BE2C (cell line): ENCODE measurements at regions not wholly inside any gene's neighbourhood (a gene's known extent, or its start where the extent isn't known, plus 50 kb on each side); places are given as distances from the start of the nearest gene placed in this dataset.

Source experiments
- DNase-seq: peaks from one replicate; pipeline ENCODE4 v3.0.0-alpha.2; 2020
- H3K27me3 ChIP-seq: fragments of 250-450 bp; sonication (Bioruptor Pico); 2 replicates; pipeline ENCODE4 v1.5.1; 2020; ENCODE audit warnings: mild to moderate bottlenecking
- H3K36me3 ChIP-seq: fragments of 250-450 bp; sonication (Bioruptor Pico); 2 replicates; pipeline ENCODE4 v1.5.1; 2020; ENCODE audit warnings: mild to moderate bottlenecking
- H3K4me1 ChIP-seq: fragments of 250-450 bp; sonication (Bioruptor Pico); 2 replicates; pipeline ENCODE4 v1.5.1; 2020
- H3K4me3 ChIP-seq: 2 replicates; pipeline ENCODE4 v1.5.1; 2011; ENCODE audit warnings: low read depth, low read length
- H3K9me3 ChIP-seq: fragments of 250-450 bp; sonication (Bioruptor Pico); 2 replicates; pipeline ENCODE4 v1.5.1; 2020
- CTCF ChIP-seq: IDR thresholded peaks from 2 replicates; pipeline ENCODE4 v1.5.1; 2012; ENCODE audit warnings: mild to moderate bottlenecking, low read depth, low read length

DNA sequence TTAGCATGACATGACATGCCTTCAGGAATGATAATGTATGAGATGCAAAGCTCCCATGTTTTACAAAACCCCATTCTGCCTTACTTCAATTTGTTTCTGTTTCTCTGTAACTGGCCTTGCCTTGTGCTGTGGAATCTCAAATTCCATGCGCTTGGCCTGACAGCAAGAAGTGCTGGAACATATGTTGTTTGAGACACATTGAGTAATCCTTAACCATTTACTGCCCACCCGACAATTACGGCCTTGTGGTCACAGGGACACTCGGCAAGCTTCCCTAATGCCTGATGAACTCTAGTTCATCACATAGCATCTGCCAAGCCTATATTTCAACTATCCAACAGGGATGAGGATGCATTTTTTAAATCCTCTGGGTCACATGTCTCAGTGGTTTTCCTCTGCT, 226.4 kb upstream of the CASK start:
- Histone ChIP-seq H3K4me1 (no peaks in the 10 kb centered on the region), H3K4me3 (no peak overlapping the region), H3K36me3 (no peaks in the 10 kb centered on the region), H3K27me3 (no peaks in the 10 kb centered on the region), H3K9me3 (no peaks in the 10 kb centered on the region)
- no peak for TF ChIP-seq CTCF
- DNase-seq = no peak

- H3K4me1 ChIP-seq = no peaks in the 10 kb centered on the region
- DNase-seq = no peak
- no peak overlapping the region for H3K4me3 ChIP-seq
- H3K27me3 ChIP-seq = no peaks in the 10 kb centered on the region
- TF ChIP-seq CTCF = no peak
- no peaks in the 10 kb centered on the region for H3K9me3 ChIP-seq
- H3K36me3 ChIP-seq = no peaks in the 10 kb centered on the region
Observed at GRCh38 chrX:42149281-42149680, 225.9 kb upstream of the CASK start.

GRCh38 chrX:42143866-42144592, 220.7 kb upstream of the CASK start:
- no peak for TF ChIP-seq CTCF
- no peaks in the 10 kb centered on the region for H3K9me3 ChIP-seq
- H3K27me3 ChIP-seq = no peaks in the 10 kb centered on the region
- no peak overlapping the region for H3K4me3 ChIP-seq
- H3K4me1 ChIP-seq = no peaks in the 10 kb centered on the region
- H3K36me3 ChIP-seq = no peaks in the 10 kb centered on the region
- no peak for DNase-seq

DNA sequence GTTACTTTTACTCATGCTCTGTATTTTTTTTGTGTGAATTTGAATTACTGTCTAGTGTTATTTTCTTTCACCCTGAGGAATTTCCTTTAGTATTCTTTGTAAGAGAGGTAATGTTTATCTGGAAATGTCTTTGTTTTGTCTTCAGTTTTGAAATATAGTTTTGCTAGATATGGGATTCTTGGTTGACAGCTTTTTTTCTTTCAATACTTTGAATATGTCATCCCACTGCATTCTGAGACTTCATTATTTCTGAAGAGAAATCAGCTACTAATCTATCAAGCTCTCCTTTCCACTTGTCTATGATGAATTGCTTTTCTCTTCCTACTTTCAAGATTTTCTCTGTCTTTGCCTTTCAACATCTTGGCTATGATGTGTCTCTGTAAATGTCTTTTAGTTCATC, 217.0 kb upstream of the CASK start:
- TF ChIP-seq CTCF = no peak
- Histone ChIP-seq H3K4me3 (no peak overlapping the region), H3K9me3 (no peaks in the 10 kb centered on the region), H3K4me1 (no peaks in the 10 kb centered on the region), H3K27me3 (no peaks in the 10 kb centered on the region), H3K36me3 (no peaks in the 10 kb centered on the region)
- no peak for DNase-seq

GRCh38 chrX:42135583-42136228, 212.4 kb upstream of the CASK start:
- H3K36me3 ChIP-seq = no peaks in the 10 kb centered on the region
- no peak for DNase-seq
- H3K4me3 ChIP-seq = no peak overlapping the region
- TF ChIP-seq CTCF = no peak
- no peaks in the 10 kb centered on the region for H3K4me1 ChIP-seq
- H3K9me3 ChIP-seq = no peaks in the 10 kb centered on the region
- no peaks in the 10 kb centered on the region for H3K27me3 ChIP-seq

- H3K27me3 ChIP-seq = no peaks in the 10 kb centered on the region
- H3K36me3 ChIP-seq = no peaks in the 10 kb centered on the region
- no peak for DNase-seq
- H3K9me3 ChIP-seq = no peaks in the 10 kb centered on the region
- H3K4me1 ChIP-seq = no peaks in the 10 kb centered on the region
- no peak for TF ChIP-seq CTCF
- no peak overlapping the region for H3K4me3 ChIP-seq
Observed at GRCh38 chrX:42131856-42132255, 208.5 kb upstream of the CASK start.
